ENCODE measurements at regions not wholly inside any gene's neighbourhood (a gene's known extent, or its start where the extent isn't known, plus 50 kb on each side); places are given as distances from the start of the nearest gene placed in this dataset.

- Histone ChIP-seq H3K36me3 (no peaks in the 10 kb centered on the region), H3K9me3 (no peaks in the 10 kb centered on the region), H3K4me3 (ENCODE audit: low read depth, low read length) (no peak overlapping the region), H3K27me3 (no peaks in the 10 kb centered on the region), H3K4me1 (no peaks in the 10 kb centered on the region)
- DNase-seq = no peak
- no peak for TF ChIP-seq CTCF (IDR thresholded peaks at IDR 0.05; ENCODE audit: low read depth, low read length)
Measured at GRCh38 chr9:115204904-115205453, 87.0 kb upstream of the TNC start.

- DNase-seq = no peak
- TF ChIP-seq CTCF (IDR thresholded peaks at IDR 0.05; ENCODE audit: low read depth, low read length) = no peak
- no peaks in the 10 kb centered on the region for H3K4me1 ChIP-seq
- H3K9me3 ChIP-seq = no peaks in the 10 kb centered on the region
- H3K36me3 ChIP-seq = no peaks in the 10 kb centered on the region
- no peaks in the 10 kb centered on the region for H3K27me3 ChIP-seq
- no peak overlapping the region for H3K4me3 ChIP-seq (ENCODE audit: low read depth, low read length)
Measured at GRCh38 chr9:115207003-115207836, 89.3 kb upstream of the TNC start.

- no peak for DNase-seq
Measured at GRCh38 chr9:115208501-115208900, 90.5 kb upstream of the TNC start.

GRCh38 chr9:115209601-115210306 lies 91.8 kb upstream of the TNC start:
- Histone ChIP-seq H3K9me3 (no peaks in the 10 kb centered on the region), H3K36me3 (no peaks in the 10 kb centered on the region), H3K4me3 (ENCODE audit: low read depth, low read length) (no peak overlapping the region), H3K27me3 (no peaks in the 10 kb centered on the region), H3K4me1 (no peaks in the 10 kb centered on the region)
- no peak for TF ChIP-seq CTCF (IDR thresholded peaks at IDR 0.05; ENCODE audit: low read depth, low read length)
- DNase-seq = no peak

More at GRCh38 chr9:115208501-115208900, 90.5 kb upstream of the TNC start:
- no peaks in the 10 kb centered on the region for H3K27me3 ChIP-seq
- TF ChIP-seq CTCF (IDR thresholded peaks at IDR 0.05; ENCODE audit: low read depth, low read length) = no peak
- no peaks in the 10 kb centered on the region for H3K36me3 ChIP-seq
- H3K4me1 ChIP-seq = no peaks in the 10 kb centered on the region
- H3K4me3 ChIP-seq (ENCODE audit: low read depth, low read length) = no peak overlapping the region
- H3K9me3 ChIP-seq = no peaks in the 10 kb centered on the region

- no peaks in the 10 kb centered on the region for H3K36me3 ChIP-seq
- H3K27me3 ChIP-seq = no peaks in the 10 kb centered on the region
- TF ChIP-seq CTCF (IDR thresholded peaks at IDR 0.05; ENCODE audit: low read depth, low read length) = no peak
- DNase-seq = no peak
- no peaks in the 10 kb centered on the region for H3K9me3 ChIP-seq
- H3K4me3 ChIP-seq (ENCODE audit: low read depth, low read length) = no peak overlapping the region
- no peaks in the 10 kb centered on the region for H3K4me1 ChIP-seq
Measured at GRCh38 chr9:115210699-115211098, 92.7 kb upstream of the TNC start.
